ENCODE measurements at regions not wholly inside any gene's neighbourhood (a gene's known extent, or its start where the extent isn't known, plus 50 kb on each side); places are given as distances from the start of the nearest gene placed in this dataset.

DNA sequence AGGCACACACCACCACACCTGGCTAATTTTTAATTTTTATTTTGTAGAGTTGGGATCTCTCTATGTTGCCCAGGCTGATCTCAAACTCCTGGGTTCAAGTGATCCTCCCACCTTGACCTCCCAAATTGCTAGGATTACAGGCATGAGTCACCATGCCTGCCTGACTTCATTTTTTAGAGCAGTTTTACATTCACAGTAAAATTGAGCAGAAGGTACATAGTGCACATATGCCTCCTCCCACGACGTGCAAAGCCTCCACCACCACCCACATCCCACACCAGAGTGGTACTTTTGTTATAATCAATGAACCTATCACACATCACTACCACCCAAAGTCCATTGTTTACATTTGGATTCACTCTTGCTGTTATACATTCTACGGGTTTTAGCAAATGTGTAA, 62.5 kb upstream of the PLEKHG3 start:
- TF ChIP-seq, protein P1, sequence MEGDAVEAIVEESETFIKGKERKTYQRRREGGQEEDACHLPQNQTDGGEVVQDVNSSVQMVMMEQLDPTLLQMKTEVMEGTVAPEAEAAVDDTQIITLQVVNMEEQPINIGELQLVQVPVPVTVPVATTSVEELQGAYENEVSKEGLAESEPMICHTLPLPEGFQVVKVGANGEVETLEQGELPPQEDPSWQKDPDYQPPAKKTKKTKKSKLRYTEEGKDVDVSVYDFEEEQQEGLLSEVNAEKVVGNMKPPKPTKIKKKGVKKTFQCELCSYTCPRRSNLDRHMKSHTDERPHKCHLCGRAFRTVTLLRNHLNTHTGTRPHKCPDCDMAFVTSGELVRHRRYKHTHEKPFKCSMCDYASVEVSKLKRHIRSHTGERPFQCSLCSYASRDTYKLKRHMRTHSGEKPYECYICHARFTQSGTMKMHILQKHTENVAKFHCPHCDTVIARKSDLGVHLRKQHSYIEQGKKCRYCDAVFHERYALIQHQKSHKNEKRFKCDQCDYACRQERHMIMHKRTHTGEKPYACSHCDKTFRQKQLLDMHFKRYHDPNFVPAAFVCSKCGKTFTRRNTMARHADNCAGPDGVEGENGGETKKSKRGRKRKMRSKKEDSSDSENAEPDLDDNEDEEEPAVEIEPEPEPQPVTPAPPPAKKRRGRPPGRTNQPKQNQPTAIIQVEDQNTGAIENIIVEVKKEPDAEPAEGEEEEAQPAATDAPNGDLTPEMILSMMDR (IDR thresholded peaks at IDR 0.05) = no peak
- no peak for TF ChIP-seq EZH2 (IDR thresholded peaks at IDR 0.05)
